GM19023 (cell line): ENCODE measurements at regions not wholly inside any gene's neighbourhood (a gene's known extent, or its start where the extent isn't known, plus 50 kb on each side); places are given as distances from the start of the nearest gene placed in this dataset.
"Not testable (repeated sequence)": the region's sequence is repeated elsewhere in the genome, so short reads cannot be mapped to it uniquely, and the experiment has no call there.

Experiments
- ATAC-seq: cut with Tn5 transposase; IDR thresholded peaks from one replicate; pipeline ENCODE4 v1.9.1; 2021; ENCODE audit warnings: mild to moderate bottlenecking, moderate library complexity; ENCODE audit not compliant: unreplicated experiment

DNA sequence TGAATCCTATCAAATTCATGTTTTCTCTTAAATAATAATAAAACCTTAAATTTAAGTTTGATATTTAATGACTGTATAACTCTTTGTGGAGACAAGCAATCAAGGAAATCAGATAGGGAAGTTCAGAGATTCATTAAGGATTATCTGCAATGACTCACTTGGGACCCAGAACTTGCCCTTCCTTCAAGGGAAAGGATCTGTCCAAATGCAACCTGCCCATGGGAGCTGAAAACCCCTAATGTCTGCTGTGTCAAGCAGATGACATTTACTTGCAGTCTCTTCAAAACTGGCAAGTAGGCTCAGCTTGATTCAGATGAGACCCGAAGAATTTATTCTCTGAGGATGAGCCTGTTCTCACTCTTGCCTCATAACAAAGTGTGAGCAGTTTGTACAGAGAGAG lies 1577.6 kb downstream of the EFNA5 start:
- ATAC-seq: no peak

GRCh38 chr5:106092455-106092854 lies 1578.3 kb downstream of the EFNA5 start:
- ATAC-seq: no peak

GRCh38 chr5:106089073-106089472 lies 1581.7 kb downstream of the EFNA5 start:
- ATAC-seq: no peak

DNA sequence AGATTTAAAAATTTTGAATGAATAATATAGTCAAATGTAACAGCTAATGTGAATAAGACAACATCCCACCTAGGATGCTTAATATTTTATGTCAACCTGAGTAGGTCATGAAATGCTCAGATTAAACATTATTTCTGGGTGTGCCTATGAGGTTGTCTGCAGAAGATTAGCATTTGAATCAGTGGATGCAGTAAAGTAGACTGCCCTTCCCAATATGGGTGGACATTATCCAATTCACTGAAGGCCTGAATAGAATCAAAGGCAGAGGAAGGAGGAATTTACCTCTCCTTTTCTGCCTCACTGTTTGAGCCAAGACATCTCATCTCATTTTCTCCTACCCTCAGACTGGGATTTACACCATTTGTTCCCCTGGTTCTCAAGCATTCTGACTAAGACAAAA lies 1582.3 kb downstream of the EFNA5 start:
- no peak for ATAC-seq

DNA sequence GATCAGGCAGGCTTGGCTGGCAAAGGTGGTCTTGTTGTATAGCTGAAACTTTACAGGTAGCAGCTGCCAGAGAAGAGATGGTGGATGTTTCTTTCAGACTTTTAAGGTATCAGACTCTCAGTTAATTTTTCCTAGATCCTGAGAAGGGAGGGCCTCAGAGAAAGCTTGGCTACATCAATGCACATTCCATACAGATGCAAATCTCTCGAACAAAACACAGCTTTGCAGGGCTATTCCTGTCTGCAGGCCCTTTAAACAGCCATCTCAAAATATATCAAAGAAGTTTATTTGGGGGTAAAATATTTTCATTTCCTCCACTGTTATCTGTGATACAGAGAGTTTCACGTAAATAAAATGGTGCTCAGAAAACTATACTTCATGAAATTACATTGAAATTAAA lies 1584.4 kb downstream of the EFNA5 start:
- ATAC-seq: no peak

DNA sequence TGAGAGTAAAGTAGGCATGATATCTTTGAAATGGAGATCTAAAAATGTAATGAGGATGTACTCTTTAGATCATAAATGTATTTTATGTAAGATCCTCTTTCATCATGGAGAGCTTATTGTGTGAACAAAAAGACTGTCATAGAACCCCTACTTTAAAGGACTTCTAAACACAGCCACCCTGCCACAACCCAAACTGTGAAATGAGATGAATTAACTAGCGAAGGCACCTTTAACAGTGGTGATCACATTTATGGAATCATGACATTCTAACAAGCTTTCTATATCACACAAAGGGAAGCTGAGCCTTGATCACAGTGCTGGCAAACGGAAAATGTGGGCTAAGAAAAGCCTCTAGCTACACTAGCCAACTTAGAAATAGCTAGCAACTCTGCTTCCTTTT lies 1585.2 kb downstream of the EFNA5 start:
- no peak for ATAC-seq

GRCh38 chr5:106085136-106085535 lies 1585.6 kb downstream of the EFNA5 start:
- no peak for ATAC-seq

- no peak for ATAC-seq
Measured at GRCh38 chr5:106080535-106080934, 1590.2 kb downstream of the EFNA5 start.

GRCh38 chr5:106076655-106077054 lies 1594.1 kb downstream of the EFNA5 start:
- ATAC-seq: no peak

- no peak for ATAC-seq
Measured at GRCh38 chr5:106072208-106072607, 1598.5 kb downstream of the EFNA5 start.

GRCh38 chr5:106047341-106047740 lies 1623.4 kb downstream of the EFNA5 start:
- no peak for ATAC-seq

GRCh38 chr5:106032069-106032468 lies 1638.7 kb downstream of the EFNA5 start:
- ATAC-seq: not testable (repeated sequence)

DNA sequence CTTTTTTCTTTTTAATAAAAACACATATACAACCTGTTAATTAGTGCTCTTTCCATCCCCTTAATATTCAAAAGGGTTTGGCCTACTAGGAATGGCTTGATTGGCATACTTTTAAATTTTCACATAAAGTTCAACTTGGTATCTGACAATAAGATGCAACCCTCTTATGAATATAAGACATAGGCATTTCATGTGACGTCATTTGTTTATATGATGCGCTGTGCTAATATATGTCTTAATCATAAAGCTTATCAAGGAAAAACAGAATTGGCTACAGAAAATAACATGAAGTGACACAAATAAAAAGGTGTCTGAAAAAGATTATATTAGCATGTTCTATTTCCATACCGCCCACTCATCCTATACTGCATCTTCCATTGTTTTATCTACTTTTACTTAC lies 1642.4 kb downstream of the EFNA5 start:
- ATAC-seq: no peak

DNA sequence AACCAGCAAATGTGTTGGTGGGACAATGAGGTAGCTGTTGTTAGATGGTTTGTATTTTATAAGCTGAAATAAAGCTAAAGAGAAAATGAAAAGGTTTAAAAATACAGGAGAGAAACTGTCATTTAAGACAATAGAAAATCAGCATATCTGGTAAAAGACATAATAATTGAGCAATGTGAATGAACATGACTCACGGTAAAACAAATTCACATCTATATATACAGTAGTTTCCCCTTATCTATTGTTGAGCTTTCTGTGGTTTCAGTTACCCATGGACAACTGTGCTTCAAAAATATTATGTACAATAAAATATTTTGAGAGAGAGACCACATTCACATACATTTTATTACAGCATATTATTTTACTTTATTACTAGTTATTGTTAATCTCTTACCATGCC lies 1649.8 kb downstream of the EFNA5 start:
- ATAC-seq: no peak

DNA sequence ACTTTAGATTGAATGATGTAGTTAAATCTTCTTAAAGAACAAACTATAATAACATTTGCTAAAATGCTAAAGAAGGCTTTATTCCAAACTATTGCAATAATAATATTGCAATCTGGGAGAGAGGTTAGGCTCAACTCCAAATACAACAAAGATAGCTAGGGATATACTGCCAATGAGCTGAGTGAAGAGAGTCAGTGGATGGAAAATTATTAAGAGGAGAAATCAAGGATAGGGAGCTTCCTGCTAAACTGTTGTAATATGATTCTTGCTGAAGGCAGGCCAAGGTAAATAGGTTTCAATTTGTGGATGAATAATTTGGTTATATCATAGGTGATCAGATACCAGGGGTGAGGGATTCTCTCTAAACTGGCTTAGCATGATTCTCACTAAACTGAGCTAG lies 1651.5 kb downstream of the EFNA5 start:
- no peak for ATAC-seq

- ATAC-seq: no peak
Measured at GRCh38 chr5:106017243-106017857, 1653.4 kb downstream of the EFNA5 start.

DNA sequence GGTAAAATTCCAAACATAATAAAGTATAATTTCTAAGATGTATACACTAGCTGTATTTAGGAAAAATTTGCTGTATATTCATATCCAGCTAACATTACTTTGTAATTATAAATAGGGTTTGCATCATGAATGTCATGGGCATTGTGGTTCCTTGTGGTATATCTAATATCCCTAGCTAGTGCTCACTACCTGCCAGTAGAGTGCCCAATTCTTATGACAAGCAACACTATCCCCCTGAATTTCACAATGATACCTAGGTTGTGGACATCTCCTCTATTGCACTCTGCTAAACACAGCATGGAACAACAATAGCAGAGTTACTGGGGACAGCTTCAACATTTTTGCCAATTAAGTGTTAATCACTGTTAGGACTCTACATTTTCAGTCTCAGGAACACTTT lies 1656.5 kb downstream of the EFNA5 start:
- ATAC-seq: no peak

DNA sequence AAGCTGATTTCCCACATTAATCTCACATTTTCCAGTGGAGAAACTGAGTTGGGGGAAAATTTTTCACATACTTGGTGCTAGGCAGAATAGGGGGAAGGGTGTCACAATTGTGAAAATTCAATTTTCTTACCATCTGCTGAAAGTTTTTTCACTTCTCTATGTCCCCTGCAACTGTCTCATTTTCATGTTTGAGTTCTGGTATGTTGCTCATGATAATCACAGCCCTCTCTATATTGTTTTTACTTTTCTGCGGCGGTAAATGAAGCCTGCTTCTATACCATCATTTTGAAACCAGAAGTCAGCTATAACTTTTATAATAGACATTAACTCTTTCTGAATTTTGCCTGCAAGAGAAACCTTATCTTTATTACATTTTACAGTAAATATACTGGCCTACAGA lies 1664.5 kb downstream of the EFNA5 start:
- no peak for ATAC-seq

- not testable (repeated sequence) for ATAC-seq
Measured at GRCh38 chr5:105998991-105999390, 1671.7 kb downstream of the EFNA5 start.

DNA sequence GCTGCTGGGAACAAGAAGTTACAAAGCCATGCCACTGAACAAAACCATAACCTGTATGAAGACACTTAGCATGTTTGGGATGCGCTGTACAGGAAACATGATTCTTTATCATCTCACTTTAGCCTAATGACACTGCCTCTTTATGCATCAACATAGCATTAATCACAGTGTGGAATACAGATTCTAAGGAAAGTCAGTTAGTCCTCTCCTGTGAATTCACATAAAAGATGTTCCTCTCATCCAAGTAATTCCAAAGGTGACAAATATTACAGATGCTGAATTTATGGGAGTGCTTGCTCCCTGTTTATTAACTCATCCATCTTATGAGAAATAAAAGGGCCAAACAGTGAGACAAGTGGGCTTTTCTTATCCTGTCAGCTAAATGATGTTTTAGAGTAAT lies 1677.7 kb downstream of the EFNA5 start:
- no peak for ATAC-seq

- ATAC-seq: no peak
Measured at GRCh38 chr5:105982526-105982925, 1688.2 kb downstream of the EFNA5 start.

DNA sequence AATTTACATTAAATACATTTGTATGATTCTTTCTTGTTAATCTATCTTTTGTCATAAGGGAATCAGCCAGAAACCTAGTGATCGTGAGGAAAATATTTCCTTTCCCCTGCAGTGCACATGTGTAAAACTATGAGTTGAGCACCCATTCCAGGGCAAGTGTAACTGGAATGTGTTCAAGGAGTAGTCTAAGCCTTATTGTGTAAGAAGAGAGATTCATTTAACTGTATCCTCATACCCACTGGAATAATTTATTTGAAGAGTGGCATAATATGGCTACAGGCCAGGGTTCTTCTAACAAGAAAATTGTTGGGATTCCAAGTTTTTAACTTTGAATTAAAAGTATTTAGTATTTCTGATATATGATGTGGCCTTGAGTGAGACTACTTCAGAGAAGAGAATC lies 1692.7 kb downstream of the EFNA5 start:
- no peak for ATAC-seq

- no peak for ATAC-seq
Measured at GRCh38 chr5:105977163-105977562, 1693.6 kb downstream of the EFNA5 start.
